Fibroblast of villous mesenchyme (primary cell): ENCODE measurements at regions not wholly inside any gene's neighbourhood (a gene's known extent, or its start where the extent isn't known, plus 50 kb on each side); places are given as distances from the start of the nearest gene placed in this dataset.

ENCODE experiments used
- DNase-seq: peaks from one replicate; pipeline ENCODE4 v3.0.0-alpha.2; 2010; ENCODE audit warnings: low read depth
- H3K4me3 ChIP-seq: 2 replicates; pipeline ENCODE4 v1.5.1; 2011; ENCODE audit warnings: low read depth, mild to moderate bottlenecking, low read length
- CTCF ChIP-seq: IDR thresholded peaks from 2 replicates; pipeline ENCODE4 v1.5.1; 2012; ENCODE audit warnings: low read depth, mild to moderate bottlenecking, low read length; ENCODE audit not compliant: insufficient read depth

GRCh38 chr16:73608911-73609310 is 561.0 kb upstream of the ZFHX3 start:
- DNase-seq, result no peak
- H3K4me3 ChIP-seq, result no peak overlapping the region
- TF ChIP-seq CTCF, result no peak

GRCh38 chr16:73605309-73605708 is 557.4 kb upstream of the ZFHX3 start:
- no peak overlapping the region for H3K4me3 ChIP-seq
- no peak for DNase-seq
- no peak for TF ChIP-seq CTCF

GRCh38 chr16:73601911-73602310 is 554.0 kb upstream of the ZFHX3 start:
- no peak for DNase-seq
- H3K4me3 ChIP-seq, result no peak overlapping the region
- no peak for TF ChIP-seq CTCF

GRCh38 chr16:73599870-73600269 is 551.9 kb upstream of the ZFHX3 start:
- H3K4me3 ChIP-seq, result no peak overlapping the region
- TF ChIP-seq CTCF, result no peak

GRCh38 chr16:73599351-73599750 is 551.4 kb upstream of the ZFHX3 start:
- TF ChIP-seq CTCF, result no peak
- H3K4me3 ChIP-seq, result no peak overlapping the region
- no peak for DNase-seq

More at GRCh38 chr16:73599870-73600269, 551.9 kb upstream of the ZFHX3 start:
- no peak for DNase-seq

GRCh38 chr16:73584157-73584556 is 536.2 kb upstream of the ZFHX3 start:
- H3K4me3 ChIP-seq, result no peak overlapping the region
- DNase-seq, result no peak
- TF ChIP-seq CTCF, result no peak

GRCh38 chr16:73572135-73572828 is 524.4 kb upstream of the ZFHX3 start:
- no peak for TF ChIP-seq CTCF
- no peak overlapping the region for H3K4me3 ChIP-seq
- no peak for DNase-seq
